MV-4-11 (cell line): ENCODE measurements at regions not wholly inside any gene's neighbourhood (a gene's known extent, or its start where the extent isn't known, plus 50 kb on each side); places are given as distances from the start of the nearest gene placed in this dataset.

ENCODE experiments used
- DNase-seq: peaks from one replicate; lab custom pipeline; 2025; lab: John Stamatoyannopoulos, UW

DNA sequence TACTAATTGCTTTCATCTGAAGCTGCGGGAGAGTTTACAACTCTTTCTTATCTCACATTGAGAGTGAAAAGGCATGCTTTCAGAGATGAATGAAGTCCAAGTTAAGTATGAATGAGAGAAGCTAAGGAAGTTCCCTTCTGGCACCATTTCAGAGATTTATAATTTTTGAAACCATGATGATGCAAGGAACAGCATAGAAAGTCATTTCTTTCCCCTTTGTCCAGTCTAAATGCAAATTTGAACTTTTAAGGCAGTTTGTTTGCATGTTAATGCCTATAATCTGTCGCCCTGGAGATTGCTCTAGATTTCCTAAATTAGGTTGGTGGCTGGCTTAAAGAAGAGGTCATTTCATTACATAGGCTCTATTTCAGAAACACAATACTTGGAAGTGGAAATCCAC is 594.8 kb upstream of the GOT2 start:
- DNase-seq, result no peak

DNA sequence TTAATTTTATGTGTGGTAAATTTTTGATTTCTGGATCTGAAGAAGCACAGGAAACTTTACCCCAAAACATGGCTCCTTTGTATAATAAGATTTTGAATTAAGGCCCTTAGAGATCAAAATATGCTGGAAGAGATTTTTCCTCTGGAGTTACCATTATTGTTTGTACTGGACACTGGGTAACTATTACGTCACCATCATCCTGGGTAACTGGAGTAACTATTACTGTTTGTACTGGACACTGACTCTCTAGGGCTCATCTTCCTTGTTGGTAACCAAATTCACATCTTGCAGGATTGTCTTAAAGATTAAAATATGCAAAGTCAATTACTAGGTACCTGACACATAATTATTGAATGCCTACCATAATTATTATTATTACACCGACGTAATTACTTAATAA is 593.8 kb upstream of the GOT2 start:
- no peak for DNase-seq

DNA sequence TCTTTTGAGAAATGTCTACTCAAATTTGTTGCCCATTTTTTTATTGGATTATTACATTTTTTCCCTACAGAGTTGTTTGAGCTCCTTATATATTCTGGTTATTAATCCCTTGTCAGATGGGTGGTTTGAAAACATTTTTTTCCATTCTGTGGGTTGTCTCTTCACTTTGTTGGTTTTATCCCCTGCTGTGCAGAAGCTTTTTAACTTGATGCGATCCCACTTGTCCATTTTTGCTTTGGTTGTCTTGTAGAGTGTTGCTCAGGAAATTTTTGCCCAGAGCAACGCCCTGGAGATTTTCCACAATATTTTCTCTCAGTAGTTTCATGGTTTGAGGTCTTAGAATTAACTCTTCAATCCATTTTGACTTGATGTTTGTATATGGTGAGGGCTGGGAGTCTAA is 592.8 kb upstream of the GOT2 start:
- no peak for DNase-seq

DNA sequence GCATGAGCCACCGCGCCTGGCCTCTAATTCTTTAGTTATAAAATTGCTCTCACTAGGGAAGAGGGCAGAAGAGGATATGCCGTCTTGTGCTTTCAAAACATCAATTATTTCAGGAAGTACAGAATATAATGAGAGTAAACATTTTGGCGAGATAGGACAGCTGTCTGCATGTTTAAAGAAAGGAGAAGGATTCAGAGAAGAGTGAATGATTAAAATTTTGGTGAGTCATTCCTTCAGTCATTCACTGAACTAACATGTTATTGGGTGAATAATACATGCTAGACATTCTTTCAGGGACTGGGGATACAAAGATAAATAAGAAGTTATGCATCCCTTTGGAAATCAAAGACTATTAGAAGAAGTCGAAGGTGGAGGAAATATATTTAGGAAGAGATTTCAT is 590.3 kb upstream of the GOT2 start:
- DNase-seq, result peak; percentile 39

DNA sequence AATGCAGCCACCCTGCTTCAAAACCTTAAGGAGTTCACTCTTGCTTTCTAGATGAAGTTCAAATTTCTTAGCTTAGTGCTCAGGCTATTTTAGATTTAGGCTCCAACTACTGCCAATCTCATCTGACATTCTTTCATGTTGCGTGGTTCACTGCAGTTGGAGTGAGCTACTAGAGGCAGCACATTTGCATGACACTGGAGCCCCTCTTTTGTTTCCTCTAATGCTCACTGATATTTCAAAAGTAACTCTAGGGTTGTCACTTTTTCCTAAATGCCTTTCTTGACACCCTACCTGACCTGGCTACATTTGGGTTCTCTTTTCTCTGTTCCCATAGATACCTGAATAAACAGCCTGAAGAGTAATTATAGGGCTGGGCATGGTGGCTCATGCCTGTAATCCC is 586.5 kb upstream of the GOT2 start:
- DNase-seq, result no peak

DNA sequence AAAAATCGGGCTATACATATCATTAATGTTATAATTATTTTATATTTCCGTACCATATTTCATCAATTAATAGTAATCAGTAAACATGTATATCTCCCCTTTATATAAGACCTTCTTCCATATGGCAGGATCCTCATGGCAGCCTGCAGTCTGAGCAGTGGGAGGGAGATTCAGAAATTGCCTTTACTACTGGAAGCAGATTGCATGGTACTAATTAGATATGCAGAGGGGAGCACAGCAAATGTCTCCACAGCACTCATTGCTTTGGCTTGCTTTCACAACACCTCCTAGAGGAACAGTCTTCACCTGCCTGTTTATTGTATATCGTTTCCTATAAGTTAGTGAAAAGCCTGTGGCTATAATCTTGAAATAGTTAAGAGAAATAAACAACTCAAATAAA is 585.8 kb upstream of the GOT2 start:
- no peak for DNase-seq

DNA sequence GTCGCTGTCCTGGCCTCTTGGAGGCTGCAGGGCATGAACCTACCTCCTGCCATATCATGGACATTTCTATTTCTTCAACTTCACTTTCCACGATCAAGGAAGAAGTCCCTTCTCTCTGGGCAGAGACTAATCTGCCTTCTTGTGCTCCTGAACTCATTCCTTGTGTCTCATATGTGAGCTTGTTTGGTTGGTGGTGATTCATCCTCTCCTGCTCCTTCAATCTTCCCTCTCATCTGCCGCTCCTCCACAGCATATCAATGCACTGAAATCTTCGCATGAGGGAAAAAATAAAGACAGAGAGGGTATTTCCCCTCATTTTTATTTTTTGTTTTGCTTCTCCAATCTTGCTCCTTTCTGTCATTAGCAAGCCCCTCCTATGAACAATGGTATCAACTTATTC is 571.7 kb upstream of the GOT2 start:
- no peak for DNase-seq

DNA sequence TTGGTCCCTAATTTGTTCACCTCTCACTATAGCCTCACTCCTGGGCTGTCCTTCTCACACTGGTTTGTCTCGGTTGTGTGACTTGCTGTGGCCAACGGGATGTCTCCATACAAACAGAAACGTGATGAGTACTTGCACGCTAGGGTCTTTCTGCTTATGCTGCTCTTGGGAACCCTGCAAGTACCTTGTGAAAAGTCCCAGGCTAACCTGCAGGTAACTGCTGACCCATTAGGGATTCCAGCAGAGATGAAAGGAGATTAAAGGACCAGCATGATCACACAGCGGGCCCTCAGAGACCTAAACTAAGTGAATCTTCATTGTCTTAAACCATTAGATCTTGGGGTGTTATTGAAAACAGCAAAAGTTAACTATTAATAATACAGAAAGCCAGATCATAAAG is 562.8 kb upstream of the GOT2 start:
- DNase-seq, result no peak

DNA sequence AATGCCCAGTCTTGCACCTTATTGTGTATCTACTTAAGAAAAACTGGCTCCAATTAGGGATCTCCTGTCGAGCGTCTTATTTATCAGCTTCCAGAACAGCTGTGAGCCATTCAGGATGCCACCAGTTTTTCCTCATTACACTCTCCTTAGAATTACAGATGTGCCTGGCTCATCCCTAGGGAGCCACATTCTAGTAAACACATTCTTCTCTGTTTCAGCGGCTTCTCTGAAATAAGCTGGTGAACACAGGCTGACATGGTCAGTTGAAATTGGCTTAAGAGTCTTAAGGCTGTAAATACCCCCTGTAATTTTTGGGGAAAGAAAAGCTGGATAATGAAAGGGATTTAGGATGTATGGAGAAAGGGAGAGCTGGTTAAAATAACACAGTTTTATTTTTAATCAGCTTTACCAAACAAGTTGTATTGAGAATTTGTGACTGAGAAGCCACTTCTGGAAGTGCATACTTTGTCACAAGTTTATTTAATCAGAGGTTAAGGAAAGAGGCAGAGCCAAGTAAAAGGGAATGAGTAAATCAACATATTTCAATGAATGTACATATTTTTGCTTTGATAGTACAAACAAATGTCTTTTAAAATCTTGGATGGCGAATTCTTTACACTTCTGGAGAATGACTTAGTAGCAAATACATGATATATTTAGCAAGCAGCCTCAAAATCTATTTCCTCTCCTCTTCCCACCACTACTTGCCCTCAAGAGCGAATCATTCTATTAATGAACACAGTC is 562.0 kb upstream of the GOT2 start:
- DNase-seq, result no peak

DNA sequence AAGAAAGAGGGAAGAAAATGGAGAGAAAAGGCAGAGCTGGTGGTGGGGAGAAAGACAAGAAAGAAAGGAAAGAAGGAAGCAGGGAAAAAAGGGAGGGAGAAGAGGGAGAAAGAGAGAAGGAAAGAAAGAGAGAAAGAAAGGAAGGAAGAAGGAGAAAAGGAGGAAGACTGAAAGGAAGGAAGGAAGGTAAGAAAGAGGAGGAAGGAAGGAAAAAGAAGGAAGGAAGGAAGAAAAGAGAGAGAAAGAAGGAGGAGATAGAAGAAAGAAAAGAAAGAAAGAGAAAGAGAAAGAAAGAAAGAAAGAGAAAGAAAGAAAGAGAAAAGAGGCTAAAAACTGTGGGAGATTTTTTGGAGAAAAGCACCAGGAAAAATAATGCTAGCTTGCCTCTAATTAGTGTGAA is 561.4 kb upstream of the GOT2 start:
- DNase-seq, result no peak

DNA sequence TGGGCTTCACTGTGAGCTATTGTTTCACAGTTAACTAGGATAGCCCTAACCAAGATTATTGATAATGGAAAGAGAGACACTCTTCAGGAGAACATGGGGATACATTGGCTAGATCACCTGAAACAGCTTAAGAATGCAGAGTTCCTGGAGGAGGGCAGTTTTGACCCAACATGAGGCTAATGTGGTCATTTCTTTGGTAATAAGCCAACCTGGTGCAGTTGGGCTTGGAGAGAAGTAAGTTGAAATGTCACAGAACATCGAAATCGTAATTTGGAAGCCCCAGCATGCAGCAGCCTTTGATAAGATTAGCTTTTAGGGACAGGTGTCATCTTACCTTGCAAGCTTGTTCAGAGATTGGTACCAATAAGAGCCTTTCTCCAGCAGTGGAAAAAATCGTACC is 556.6 kb upstream of the GOT2 start:
- no peak for DNase-seq

DNA sequence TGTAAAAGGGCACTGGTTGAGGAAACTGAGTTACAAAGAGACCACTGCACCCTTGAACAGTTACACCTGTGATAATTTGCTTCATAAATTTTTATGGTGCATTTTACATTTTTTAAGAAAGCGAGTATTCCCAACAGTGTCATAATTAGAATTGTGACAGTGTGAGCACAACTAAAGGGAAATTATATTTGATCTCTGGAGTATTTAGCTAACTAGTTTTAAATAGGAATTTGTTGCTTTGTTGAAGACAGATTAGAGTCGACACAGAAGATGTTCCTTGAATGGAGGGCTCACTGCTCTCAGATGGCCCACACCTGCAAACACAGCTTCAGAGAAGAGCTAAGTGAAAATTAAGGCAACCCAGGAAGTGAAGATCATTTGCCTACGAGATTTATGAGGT is 555.0 kb upstream of the GOT2 start:
- DNase-seq, result no peak

DNA sequence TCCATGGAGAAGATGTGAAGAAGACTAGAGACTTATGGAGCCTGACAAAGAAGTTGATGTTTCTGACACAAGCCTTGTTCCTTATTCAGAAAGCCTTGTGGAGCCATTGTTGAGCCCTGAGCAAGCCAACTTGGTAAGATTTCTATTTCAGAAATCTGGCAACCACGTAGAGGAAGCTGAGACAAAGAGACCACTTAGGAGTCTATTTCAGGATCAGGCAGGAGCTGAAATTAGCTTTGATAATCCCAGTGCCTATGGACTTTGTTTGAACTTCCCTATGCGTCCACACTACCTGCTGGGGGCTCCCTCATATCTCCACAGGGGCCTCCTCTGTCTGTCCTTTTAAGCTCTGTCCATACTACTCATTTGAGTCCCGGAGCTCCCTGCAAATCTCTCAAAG is 540.0 kb upstream of the GOT2 start:
- DNase-seq, result peak; percentile 78

DNA sequence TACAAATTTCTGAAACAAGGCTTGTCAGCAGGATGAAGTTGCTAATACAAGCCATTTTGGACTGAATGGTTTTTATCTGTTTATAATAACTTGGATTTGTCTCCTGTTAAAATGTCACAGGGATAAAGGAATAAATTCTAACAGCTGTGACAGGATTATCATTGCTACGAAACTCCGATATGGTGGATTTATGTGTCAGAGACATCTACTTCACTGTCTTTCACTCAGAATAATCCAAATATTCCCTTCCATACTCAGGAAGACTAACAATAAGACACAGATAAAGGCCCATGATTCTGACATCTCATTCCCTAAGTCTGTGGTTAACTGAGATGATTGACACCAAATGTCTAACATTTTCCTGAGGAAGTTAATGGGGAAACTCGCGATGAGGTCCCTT is 529.8 kb upstream of the GOT2 start:
- DNase-seq, result no peak

DNA sequence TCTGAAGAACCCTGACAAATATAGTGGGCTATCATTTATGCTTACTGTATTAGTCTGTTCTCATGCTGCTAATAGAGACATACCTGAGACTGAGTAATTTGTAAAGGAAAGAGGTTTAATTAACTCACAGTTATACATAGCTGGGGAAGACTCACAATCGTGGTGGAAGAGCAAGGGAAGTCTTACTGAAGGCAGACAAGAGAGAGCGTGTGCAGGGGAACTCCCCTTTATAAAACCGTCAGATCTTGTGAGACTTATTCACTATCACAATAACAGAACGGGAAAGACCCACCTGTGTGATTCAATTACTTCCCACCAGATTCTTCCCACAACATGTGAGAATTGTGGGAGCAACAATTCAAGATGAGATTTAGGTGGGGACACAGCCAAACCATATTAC is 526.8 kb upstream of the GOT2 start:
- no peak for DNase-seq

DNA sequence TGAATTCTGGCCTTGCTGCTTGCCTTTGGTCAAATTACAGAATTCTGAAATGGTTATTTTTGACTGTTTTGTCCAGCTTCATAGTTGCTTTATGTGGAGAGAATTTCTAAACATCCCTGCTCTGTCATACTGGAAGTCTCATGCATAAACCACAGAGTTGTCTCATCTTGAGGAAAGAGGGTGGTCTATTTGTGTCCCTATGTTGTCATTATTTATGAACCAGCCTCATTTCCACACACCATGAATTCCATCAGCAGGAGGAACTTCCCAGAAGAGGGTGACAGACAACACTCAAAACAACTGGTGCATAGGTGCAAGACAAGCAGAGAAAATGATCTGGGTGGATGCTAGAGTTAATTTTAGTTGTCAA is 525.8 kb upstream of the GOT2 start:
- peak; percentile 89 for DNase-seq

DNA sequence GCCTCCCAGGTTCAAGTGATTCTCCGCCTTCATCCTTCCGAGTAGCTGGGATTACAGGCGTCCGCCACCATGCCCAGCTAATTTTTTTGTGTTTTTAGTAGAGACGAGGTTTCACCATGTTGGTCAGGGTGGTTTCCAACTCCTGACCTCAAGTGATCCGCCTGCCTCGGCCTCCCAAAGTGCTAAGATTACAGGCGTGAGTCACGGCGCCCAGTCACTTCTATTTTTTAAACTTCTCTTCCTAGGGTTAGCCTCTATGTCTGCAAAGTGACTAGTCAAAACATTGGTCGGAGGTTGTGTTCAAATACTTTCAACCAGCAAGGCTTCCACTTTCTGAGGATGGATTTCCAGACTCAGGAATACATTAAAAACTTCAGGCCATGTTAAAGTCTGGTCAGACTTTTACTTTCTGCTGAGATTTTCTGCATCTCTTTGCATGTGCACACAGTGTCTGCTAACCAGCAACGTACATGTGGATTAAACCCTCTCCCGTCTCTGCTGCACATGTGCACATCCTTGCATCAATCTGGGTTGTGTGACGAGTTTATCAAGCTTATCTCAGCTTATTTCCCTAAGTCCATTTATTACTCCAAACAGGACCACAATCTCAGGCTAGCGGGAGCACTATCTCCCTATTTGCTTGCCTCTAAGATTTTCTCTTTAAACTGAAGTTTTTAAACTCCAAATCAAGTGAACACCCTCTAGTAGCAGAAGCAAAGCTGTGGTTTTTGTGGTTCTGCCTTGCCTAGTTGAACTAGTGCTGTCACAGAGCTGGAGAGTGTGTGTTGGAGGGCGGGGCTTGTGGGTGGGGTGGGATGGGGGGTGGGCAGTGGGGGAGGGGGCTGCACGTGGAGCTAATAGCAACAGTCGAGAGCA is 525.2 kb upstream of the GOT2 start:
- DNase-seq, result peak; percentile 92

DNA sequence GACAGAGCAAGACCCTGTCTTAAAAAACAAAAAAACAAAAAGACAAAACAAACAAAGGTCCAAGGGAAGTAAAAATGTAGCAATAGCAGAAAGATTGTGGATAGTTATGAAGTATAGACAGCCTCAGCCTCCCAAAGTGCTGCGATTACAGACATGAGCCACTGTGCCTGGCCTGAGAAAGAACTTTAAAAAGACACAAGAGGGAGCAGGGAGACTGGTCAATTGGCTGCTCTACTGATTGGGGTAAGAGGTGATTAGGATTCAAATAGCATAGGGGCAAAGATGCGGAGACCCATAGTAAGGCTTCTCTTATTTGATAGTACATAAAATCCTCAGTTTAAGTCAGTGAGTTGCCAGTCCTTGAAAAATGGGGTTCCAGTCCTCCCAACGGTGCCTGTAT is 518.2 kb upstream of the GOT2 start:
- DNase-seq, result no peak

DNA sequence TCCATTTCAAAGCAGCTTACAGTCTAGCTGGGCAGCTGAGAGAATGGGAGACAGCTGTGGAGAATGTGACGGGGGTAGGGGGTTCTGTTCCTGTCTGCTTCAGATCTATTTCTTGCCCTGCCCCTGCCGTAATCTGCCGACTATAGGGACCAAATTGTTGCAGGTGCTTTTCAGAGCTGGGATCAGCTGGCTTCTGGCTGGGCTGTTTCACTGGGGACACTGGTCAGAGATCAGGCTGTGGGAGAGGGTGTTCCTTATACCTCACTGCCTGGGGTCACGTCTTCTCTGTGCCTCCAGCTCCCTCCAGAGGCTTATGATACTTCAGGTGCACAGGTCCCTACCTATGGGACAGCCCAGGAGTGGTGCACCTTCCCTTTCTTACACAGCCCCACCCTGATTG is 514.9 kb upstream of the GOT2 start:
- DNase-seq, result no peak

DNA sequence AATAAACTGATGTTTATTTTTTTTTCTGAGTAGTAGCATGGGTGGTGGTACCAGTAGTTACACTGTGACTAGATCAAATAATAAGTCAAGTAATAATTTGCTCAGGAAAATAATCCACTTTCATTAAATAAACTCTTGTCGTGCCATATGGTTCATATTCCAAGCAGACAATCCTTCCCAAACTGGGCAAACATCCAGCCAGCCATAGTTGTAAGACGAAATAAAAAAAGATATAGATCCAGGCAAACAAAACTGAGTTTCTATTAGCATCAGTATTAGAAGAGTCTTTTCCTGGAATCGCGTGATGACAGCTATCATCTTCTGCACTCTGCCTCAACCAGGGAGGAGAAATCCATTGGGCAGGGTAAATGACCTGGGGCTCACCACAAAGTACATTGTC is 508.4 kb upstream of the GOT2 start:
- no peak for DNase-seq

DNA sequence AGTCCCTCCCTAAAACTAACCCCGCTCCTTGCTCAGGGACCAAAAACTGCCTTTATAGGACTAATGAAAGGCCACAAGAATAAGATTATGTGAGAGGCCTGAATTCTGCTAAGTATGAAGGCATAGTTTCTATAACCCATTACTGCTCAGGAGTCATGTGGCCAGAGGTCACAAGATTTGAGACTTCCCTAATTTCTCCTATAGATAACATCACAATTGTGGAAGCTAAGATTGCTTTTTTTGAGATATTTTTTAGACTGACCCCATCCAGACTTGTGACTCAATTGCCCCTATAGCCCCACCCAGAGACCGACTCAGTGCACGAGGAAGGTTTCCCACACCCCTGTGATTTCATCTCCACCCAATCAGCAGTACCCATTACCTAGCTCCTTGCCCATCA is 504.1 kb upstream of the GOT2 start:
- DNase-seq, result no peak

DNA sequence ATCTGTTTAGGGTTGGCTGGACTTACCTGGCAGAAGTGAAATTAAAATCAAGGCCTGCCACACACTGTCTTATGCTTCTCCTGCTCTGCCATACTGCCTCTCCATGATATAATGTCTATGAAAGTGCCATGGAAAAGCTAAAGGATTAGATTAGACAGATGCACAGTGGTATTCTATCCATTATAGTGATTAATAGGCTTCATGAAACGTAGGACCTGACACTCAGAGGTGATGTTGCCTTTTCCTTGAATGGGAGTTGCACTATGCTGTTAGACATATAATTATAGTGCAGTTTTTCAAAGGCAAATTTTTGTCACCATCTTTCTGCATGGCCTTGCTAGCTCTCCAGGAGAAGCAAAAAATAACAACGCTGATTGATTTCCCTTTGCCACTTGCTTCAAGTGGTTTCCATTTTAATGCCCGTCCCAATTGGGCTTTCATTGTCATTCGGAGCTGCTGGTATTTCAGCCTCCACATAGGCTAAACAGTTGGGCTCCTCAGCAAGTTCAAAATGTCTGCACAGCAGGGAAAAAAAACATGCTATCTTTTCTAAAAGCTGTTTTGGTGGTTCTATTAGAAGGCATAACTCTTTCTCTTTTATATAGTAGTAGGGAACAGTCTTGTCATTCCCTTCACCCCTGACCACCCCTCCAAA is 502.8 kb upstream of the GOT2 start:
- no peak for DNase-seq

DNA sequence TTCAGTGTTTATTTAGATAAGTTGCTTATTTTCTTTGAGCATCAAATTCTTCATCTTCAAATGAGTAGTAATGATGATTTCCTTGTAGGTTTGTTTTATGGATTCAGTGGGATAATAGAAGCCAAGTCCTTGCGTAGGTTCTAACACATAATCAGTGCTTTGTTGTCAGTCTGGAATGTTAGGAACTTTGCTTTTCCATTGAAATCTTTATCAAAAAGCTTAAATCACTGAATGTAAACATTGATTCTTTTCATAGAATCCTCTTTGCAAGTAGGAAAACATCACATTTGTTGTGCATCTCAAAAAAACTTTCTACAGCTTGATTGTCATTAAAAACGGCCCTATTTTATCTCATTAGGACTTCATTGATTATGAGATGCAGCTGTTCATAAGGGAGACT is 490.3 kb upstream of the GOT2 start:
- no peak for DNase-seq
